Amniotic epithelial cell (primary cell): ENCODE measurements at regions not wholly inside any gene's neighbourhood (a gene's known extent, or its start where the extent isn't known, plus 50 kb on each side); places are given as distances from the start of the nearest gene placed in this dataset.

Experiments used
- DNase-seq: peaks from one replicate; pipeline ENCODE4 v3.0.0-alpha.2; 2010; ENCODE audit warnings: low read depth

DNA sequence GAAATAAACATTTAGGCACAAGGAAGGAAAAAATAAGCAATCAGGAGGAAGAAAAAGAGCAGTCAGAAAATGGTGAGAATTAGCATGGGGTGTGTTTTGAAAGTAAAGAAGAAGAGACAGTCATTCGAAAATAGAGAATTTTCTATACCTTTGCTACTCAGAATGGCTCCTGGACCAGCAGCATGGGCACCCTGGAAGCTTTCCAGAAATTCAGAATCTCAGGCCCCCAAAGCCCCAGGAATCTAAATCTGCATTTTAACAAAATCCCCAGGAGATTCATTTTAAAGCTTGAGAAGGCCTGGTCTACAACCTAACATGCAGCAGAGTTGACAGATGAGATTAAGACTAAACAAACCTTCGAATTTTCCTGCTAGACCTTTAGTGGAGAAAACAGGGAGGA lies 131.2 kb upstream of the HDAC9 start:
- no peak for DNase-seq

DNA sequence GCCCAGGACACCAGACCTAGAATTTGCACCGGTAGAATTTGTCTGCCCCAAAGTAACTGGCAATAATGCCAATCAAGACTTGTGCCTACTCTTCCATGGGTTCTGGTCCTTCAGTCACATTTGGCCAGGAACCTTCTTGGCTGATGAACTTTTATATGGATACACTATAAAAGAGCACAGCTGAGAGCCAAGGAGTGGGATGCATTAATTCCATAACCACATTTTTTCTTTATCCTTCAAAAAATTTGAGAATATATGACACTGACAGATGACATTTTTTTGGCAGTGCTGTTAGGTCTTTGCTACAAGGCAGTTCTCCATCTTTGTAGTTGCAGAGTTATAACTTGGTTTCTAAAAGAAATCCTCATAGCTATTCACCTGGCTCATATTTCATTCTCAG lies 129.2 kb upstream of the HDAC9 start:
- no peak for DNase-seq

DNA sequence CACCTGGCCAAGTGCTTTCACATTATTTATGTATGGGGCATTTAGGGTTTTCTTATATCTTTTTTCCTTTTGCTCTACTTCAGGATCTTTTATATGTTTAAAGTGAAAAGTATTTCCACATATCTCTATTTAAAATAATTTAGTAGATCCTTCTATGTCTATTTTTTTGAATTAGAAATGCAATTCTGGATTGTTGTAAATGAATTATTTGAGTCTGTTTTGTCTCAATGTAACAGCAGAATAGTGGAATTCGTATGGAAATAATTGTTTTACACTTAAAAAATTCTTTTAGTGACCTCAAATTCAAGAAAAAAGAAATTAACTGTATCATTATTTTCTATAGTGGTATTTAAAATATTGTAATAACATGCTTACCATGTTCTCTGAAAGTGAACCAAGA lies 126.5 kb upstream of the HDAC9 start:
- no peak for DNase-seq

DNA sequence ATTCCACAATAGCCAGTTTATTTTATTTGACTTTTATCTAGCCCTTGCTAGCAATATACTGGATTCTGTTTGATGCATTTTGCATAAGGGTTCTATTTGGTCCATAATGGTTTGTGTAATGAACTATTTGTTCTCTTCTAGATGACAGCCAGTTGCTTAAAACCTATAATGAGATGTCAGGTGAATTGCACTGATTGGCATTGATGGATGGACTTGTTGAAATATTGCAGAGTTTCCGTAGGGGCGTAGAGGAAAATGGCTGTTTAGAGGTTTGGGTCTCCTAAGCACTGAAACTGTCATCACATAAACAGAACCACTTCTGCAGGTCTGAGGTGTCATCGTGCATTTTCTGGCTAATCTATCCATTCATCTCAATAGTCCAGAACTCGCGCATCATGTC lies 124.9 kb upstream of the HDAC9 start:
- DNase-seq, result no peak

DNA sequence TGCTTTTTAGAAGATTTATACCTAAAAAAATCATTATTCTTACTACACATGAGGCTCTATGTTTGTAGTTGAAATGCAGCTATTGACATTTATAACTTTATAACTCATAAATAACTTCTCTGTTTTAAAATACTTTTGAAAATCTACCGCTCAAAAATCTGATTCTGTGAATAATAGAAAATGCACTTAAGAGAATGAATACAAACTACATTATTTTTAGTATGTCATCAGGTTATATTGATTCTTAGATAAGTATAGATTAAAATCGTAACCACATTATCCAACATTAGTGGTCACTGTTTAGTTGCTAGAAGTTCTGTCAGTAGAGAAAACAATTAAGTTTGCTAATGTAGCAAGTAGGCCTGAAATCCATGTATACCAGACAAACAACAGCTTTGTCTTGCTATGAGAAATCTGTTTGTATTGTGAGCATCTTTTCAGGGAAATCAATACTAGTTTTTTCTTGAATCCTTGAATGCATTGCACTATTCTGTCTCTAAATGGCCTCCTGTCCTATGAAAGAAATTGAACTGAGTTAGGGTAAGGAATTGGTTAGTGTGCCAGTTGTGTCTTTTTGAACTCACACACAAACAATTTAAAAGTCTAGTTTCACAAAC lies 116.5 kb upstream of the HDAC9 start:
- DNase-seq, result no peak

DNA sequence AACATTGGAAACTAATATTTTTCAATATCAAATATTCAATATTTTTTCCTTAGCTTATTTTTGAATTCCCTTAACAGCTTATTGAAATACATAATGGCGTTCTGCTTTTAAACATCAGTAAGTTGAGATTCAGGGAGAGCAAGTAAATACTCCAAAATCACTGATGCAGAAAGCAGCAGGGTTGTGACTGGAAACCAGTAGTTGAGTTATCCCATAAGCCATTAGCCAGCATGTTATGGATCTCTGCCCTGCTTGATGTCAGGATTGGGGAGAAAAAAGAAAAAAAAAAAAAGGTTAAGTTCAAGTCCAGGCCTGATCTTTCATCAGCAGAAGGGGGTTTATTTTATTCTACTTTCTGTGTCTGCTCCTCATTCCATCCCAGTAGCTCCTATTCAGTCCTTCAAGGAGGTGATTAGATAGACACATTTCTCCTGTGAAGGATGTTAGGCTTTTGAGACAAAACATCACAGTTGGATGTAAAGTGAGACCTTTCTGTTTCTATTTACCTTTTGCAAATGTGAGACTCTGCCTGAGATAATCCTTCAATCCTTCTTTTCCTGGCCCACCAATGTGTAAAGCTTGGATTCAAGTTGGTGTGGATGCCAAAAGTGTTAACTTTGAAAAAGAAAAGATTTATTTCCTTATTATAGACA lies 110.9 kb upstream of the HDAC9 start:
- no peak for DNase-seq

DNA sequence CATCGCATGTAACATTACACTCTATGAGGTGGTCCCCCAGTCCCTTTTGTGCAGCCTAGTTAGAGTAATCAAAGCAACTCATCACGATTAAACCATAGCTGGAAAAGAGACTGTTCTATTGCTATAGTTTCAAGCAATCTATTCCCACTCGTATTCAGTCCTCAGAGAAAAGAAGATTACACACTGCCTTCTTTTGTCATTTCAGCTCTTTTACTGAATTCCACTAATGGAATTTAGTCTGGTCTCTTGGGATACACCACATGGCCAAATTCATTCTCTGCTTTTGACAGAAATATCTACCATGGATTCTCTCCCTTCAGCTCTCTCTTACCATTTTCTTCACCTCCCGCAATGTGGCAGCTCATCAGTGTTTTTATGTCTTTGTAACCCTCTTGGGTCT lies 108.9 kb upstream of the HDAC9 start:
- DNase-seq, result no peak

DNA sequence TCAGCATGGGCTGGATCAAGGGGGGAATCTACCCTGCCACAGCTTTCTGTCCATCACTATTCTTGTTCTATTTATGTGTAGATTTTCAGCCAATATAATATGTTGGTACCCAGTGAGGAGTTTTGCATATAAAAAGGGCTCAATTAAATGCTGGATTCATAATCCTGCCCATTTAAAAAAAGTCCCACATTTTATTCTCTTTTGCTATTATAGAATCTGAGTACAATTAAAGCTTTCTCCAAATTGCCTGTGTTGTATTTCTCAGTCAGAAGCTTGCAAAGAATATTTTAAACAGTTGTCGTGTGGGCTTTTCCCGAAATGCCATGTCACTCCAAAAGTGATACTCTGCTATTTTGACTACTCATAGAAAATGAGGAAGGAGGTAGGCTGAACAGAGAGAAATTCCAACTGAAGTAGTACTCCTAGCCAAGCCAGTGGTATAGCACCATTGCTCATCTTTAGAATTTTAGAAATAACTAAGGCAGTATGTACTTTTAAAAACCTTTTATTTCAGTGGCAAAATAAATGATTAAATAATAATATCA lies 108.3 kb upstream of the HDAC9 start:
- no peak for DNase-seq

DNA sequence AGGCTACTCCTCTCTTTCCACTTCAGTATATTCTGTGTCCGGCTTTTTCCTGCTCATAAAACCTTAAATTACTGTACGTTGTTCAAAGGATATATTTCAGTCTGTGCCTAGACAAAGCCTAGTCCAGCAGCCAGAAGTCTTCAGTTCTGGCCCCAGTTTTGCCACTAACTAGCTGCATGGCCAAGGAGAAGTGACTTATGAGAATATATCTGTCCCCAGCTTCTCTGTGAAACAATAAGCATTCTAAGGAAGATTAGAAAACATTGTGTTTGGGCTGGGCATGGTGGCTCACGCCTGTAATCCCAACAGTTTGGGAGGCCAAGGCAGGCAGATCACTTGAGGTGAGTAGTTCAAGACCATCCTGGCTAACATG lies 105.0 kb upstream of the HDAC9 start:
- no peak for DNase-seq

DNA sequence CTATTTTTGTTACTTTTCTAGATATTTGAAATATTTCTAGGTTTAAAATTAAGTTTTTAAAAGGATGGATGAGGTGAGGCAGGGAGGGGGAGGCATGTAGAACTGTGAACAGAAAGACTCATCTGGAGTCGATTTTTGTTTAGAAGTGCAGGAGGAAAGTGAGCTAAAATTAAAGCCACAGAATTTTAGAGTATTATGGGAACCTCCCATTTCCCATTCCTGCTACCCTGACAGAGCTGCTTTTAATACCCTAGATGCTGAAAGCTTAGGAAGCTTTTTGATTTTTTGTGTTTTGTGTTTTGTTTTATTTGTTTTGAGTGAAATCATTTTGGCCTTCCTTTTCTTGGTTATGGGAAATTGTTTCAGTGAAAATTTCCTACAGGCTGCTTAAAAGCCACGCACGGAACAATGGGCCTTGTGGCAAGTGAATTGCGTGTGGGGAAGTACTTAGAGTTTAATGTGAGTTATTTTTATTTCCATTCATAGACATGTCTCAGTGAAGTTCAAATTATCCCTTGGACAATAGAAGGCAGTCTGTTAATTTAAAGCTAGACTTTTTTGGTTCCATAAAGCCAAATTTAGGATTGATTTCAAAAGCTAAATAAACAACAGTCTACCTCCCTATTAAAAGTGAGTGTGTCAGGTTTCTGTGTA lies 102.0 kb upstream of the HDAC9 start:
- DNase-seq, result no peak

DNA sequence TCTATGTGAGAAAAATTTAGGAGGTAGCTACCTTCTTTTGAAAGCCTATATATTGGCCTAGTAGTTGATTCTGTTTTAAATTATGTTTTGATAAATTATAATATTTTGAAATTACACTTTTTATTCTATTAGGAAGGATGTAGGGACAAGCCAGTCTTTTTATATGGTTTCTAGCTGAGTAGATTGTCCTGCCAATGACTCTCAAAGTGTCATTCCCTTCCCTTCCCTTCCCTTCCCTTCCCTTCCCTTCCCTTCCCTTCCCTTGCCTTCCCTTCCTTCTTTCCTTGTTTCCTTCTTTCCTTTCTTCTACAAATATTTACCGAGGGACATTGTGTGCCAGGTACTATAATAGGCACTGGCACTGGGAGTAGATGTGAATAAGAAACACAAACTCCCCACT lies 99.7 kb upstream of the HDAC9 start:
- DNase-seq, result no peak

DNA sequence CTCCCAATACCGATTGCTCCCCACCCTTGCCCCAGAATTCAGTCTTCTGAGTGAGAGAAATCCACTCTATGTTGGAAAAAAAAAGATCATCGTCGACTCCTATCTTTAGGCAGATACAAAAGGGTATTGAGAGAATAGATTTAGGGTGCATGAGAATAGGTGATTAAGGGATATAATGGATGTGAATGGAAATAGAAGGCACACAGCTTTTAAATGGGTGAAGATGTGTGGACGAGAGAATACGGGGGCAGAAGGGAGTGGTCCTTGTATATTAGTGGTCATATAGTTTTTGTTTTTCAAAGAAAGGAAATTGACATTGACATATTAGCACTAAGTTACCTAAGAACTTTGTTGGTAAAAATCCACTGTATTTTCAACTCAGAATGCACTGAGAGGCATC lies 98.6 kb upstream of the HDAC9 start:
- no peak for DNase-seq

DNA sequence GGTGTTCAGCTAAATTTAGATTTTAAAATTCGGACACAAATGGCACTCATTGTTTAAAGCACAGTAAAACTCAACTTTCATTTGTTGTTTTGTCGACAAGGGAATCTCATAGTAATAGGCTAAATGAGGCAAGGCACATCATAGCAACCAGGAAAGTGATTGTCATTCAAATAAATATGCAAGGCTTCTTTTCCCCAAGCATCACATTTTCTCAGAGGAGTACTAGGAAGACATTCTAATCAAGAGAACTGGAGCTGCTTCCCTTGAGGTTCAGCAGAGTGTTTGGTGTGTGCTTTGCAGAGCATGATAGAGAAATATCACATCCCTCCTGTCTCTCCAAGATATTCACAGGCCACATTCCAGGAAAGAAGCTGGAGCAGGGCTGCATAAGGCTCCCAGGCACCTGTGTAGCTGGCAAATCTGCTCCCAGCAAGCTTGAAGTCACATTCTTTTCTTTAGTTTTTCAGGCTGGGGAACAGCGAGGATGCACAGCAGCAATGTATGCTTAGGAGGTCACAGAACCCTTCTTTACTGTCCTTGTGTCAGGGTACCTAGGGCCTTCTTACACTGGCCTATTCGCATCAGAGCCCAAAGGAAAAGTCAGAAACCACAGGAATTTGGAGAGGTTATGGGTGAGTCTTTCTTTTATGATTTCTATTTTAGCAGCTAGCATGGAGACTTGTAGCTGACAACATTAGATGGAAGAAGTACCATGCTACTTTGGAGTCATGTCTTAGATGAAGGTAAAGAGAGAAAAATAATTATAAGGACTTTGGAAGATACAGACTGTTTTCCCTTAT lies 95.9 kb upstream of the HDAC9 start:
- no peak for DNase-seq

DNA sequence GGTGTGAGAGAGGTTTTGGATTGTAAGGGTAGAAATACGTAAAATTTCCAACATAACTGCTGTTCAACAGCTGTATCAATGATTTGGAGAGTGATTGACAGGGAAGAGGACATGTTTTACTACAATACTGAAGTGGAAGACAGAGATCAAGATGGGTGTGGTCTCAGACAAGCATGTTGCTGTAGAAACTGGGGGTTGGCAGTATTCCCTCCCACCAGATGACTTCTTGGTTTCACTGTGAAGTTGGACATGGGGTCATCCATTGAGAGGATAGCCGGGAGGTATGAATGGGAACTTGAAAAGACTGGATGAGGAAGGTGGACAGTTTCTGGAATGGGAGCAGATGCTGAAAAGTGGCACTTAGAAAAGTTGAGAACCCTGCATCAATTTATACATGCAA lies 95.3 kb upstream of the HDAC9 start:
- no peak for DNase-seq

DNA sequence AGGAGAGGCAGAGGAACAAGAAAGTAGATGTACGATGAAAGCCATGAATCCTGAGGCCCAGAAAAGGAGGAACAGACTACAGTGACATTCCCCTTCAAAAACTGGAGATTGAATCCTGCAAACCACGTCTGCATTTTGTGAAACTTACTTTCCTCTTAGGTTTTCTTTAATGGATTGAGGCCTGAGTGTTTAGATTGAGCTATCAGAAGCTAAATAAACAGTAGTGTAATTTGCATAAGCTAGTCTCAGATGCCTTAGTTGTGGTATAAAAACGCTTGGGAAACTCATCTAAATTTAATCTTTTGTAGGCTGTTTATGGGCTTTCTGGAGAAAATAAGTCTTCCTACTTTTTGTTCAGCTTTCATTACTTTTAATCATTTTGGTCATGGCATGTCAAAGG lies 94.8 kb upstream of the HDAC9 start:
- DNase-seq, result no peak

DNA sequence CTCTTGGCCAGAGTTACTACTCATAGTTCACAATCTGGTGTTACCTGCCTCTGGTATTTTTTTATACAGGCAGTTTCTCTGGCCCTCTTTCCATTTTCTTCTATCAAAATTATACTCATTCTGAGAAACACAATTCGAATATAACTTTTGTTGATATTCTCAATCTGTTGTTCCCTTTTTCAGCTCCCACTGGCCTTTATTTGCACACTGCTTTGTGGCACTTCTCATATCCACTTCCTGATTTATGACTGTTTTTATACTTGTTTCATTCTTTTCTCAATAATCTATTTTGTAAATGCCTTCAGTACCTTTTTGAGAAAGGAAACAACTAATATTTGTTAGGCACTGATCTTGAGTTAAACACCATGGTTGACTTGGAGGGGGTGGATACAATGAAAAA lies 93.8 kb upstream of the HDAC9 start:
- no peak for DNase-seq

DNA sequence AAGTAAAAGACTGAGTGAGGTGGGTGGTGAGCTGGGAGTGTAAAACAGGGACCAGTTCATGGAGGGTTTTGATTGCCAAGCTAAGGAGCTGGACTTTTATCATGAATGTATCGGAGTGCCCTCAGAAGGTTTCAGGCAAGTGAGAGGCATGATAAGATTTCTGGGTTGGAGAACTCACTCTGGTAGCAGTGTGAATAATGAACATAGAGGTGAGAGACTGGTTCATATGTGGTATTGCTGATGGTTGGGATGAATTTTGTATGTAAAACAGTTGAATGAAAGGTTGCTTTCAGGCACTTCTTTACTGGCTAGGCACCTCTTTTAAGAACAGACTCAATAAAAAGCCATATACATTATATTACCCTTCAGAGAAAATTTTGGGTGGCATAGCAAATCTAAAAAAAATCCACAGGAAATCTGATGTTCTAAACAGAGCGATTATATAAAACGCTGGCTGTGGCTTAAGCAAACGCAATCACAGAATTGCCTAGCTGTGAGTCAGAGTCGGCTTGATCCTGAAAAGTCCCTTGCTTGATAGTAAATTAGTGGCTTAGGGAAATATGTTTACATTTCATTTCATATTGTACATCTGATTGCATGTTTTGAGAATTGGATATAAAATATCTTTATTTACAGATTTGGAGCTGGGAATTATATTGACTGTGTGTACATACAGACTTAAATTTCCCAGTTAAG lies 92.9 kb upstream of the HDAC9 start:
- peak; percentile 81 for DNase-seq

DNA sequence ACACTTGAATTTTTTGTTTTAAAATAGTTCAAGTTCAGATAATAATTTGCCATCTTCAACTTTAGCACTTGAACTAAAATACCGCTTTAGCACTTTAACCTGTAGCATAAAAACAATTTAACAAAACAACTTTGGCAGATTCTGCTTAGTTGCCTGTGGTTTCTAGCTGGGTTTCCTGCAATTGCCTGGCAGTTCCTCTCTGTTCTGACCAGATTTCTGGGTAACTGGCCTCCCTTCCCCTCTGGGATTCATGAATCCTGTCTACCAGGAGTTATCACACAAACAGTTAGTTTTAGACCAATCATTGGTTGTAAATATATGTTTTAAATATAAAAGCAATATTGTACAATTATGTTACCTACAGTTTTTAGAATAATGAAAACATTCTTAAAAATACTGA lies 89.8 kb upstream of the HDAC9 start:
- no peak for DNase-seq

DNA sequence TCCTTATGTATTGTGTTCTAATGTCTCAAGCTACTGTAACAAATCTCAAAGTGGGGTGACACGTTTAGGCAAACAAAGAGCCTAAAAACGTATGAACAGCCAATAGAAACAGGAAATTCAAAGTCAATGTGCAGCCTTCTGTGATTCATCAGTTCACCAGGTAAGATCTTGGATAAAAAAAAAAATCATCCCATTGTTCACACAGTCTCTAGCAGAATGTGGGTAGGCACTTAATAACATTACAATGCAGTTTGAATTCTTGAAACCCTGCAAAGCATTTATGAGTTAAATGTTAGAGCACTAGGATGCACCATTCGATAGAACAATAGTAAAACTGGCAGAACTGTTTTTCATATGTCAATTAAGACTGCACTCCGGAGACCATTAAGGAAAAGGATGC lies 88.2 kb upstream of the HDAC9 start:
- no peak for DNase-seq

DNA sequence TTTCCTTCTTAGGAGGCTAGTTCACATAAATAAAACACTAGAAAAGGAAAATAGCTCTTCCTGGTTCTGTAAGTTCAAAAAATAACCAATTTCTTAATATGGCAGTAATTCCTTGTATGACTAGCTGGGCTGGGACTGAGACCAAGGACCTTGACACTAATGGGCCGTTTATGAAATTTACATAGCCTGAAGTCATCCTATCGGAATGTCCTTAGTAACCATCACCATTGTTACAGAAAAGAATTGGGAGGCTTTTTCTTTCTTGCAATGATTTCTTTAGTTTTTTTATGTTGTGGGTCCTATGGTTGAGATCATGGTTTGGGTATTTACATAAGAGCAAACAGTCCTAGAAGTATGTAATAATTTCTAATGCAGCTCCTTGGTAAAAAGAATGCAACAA lies 87.1 kb upstream of the HDAC9 start:
- peak; percentile 52 for DNase-seq

DNA sequence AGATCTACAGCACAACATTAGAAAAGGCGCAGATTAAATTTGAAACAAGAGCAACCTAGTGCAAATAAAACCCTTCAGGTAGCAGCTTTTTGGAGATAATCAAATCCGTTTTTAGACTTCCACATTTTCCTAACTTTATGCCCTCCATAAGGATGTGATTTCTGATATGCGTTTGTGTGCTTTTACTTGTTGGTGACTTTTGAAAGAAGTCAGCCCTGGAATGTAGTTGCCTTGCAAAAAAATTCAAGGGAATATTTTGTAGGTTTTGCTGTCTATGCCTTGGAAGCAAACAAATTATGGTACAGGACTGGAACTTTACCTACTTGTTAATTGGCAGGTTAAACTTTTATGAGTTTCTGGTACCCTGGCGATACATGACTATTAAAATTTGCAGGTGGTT lies 86.7 kb upstream of the HDAC9 start:
- no peak for DNase-seq

DNA sequence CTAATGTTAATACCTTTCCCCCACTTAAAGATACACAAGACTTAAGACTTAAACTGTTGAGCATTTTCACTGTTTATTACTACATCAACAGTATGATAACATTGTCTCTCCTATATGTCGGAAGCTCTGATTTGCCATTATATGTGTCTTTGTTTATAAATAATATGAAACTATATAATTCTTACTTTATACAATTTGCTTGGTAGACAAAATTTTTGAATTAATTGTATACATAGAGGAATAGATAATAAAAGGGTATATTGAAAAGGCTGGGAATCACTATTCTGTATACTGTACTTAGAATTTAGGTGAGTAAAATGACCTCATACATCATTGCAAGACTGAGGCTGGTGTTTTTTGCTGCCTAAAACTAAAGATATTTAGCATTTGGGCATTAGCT lies 82.1 kb upstream of the HDAC9 start:
- DNase-seq, result no peak
